CD1c-positive myeloid dendritic cell (primary cell): ENCODE measurements at regions not wholly inside any gene's neighbourhood (a gene's known extent, or its start where the extent isn't known, plus 50 kb on each side); places are given as distances from the start of the nearest gene placed in this dataset.
"Not testable (repeated sequence)": the region's sequence is repeated elsewhere in the genome, so short reads cannot be mapped to it uniquely, and the experiment has no call there.

ENCODE experiments used
- DNase-seq: peaks from one replicate; pipeline ENCODE4 v3.0.0-alpha.2; 2016; ENCODE audit errors: extremely low spot score

DNA sequence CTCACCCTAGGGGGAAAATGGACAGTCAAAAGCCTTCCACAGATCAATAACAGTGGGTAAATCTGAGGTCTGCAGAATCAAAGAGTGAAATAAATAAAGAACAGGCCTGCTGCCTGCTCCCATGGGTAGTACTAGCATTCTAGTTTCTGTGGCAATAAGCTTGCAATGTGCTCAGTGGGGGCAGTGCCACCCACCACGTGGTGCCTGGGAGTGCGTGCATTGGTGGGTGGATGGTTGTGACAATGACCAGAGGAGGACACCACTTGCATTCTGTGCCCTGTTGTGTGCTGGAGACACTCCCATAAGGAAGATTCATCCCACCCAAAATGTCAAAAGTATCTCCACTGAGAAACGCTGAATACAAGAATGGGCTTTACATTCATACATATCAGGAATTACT is 95.5 kb upstream of the NEDD9 start:
- no peak for DNase-seq

DNA sequence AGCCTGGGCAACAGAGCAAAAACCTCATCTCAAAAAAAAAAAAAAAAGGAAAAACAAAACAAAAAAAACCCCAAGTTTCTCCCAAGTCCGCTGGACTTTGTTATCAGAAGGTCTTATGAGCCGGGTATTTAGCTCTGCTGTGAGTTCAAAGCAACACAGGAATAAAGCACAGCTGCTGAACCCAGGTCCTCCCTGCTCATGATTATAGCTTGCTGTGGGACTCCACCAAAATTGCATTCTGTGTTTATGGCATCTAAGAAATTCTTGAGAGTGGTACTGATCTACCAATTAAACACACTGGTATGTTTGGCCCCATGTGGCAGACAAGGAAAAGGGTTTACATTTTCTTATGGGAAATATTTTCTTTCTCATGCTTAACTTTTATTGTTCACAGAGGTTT is 93.6 kb upstream of the NEDD9 start:
- DNase-seq = no peak

DNA sequence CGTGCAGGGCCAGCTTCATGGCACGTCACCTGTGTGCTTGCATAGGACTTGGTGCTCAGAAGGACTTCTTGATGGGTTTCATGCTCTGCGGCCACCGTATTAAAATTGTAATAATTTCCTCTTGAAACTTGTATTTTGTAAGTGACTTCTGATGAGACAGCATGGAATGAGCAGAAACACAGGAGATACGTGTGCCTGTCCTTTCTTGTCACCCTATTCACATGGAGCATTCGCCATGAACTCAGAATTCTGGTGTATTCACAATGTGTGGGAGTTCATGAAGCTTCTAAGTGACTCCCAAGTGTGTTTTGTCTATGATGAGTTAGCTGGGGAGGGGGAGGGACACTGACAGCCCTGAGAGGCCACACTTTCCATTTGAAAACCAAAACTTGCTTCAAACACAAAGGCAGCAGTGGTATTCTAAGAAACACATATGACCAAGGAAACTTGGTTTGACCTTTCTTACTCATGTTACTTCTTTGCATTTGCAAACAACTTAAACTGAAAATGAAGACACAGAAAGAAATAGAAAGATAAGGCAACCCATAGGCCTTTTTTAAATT is 92.1 kb upstream of the NEDD9 start:
- DNase-seq = no peak

DNA sequence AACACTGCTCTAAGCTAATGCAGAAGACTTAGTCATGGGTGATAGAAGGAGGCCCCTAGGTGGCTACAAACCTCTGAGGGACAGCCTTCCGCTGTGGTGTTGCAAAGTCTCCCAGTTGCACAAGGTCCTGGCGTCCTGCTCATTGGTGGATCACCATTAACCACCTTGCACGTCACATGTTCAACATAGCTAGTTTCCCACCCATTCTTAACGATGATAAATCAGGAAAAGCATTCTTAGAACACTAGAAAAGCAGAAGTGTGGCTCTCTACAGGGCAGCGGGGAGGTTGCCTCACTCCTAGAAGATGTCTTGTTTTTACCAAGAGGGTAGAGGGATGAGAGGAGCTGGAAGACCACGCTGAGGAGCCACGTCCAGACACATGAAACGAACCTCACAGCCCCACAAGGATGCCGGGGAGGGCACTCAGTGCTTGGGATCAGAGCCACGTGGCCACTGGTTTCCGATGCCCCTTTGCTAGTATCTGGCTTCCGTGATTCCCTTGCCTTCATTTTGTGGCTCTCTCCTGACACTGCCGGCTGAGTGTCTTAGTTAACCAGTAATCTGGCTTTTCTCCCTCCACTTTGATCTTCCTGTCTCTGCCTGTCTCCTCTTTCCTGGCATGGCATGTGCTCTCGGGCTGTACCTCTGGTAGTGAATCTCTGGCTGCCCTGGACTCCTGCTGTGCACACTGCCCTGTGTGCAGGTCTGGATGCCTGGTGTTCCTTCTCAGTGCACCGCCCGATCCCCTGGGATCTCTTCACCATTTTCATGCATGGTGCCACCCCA is 91.4 kb upstream of the NEDD9 start:
- DNase-seq = peak; percentile 95

DNA sequence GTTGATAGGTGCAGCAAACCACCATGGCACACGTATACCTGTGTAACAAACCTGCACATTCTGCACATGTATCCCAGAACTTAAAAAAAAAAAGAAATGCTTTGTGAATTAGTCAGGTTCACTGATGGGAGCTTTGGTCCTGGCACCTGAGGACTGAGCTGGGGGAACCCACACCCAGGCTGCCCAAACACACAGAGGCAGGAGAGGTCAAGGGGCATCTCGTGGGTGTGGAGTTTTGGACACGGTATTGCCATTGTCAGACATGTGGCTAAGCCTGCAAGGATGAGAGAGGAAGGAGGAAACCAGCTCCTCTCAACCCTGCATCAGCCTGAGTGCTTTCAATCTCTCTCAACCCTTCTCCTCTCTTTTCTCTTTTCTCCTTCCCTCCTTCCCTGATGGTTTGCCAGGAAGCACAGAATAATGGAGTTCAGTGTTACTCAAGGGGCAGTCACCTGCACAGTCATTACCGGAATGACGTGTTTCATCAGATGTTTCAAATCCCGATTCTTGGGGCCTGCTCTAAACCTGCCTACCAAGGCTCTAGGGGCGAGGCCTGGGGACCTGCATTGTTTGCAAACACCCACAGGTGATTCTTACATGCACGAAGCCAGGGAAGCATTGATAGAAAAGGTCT is 89.9 kb upstream of the NEDD9 start:
- no peak for DNase-seq

DNA sequence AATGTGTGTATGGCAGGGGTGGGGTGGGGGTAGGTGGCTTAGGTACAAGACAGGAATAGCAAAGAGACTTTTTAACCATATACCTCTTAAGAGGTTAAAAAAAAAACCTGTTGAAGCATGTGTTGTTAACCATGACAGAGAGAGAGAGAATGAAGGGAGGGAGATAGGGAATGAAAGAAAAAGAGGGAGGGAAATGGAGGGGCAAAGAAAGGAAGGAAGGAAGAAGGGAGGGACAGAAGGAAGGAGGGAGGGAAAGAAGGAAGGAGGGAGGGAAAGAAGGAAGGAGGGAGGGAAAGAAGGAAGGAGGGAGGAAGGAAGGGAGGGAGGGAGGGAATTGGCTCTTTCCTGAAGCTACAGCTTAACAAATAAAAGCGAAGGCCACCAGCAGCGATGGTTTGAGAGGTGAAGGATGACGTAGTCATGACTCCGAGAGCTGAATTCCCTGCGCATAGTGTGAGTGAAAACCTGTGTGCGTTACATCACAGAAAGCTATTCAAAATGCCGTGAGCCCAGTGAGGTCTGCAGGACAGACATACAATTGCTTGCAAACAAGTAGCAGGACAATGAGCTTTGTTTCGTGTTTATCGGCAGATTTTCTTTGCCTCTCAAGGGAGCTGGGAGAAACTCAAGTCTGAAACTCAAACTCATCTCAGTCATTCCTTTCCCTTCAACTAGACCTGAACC is 88.6 kb upstream of the NEDD9 start:
- DNase-seq = no peak

DNA sequence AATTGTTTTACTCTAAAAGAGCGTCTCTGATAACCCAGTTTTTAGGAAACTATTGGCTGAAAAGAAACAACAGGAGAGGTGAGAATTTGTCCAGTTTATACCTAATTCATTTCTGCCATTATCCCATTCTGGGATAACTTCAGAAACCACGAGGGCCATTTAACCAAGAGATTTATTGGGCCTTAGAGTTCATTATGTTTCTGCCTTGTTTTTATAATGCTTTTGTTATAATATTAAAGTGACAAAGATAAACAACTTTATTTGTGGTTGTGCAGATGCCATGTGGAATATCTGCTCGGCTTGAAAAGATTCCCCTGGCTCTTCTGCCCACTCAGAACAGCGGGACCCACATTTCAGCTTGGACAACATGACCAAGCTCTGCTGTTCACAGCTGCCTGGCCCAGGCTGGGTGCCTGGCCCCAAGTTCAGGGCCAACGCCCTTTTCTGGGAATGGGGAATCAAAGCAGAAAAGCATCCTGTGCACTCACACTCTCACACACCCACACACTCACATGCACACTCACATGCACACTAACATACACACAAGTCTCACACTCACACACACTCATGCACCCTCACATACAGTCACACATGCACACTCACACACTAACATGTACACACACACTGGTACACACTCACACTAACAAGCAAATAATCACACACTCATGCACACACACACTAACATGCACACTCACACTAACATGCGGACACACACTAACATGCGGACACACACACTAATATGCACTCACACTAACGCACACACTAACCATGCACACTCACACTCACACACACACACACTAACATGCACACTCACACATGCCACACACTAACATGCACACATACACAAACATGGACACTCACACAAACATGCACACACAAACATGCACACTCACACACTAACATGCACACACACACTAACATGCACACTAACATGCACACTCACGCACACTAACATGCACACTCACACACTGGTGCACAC is 86.7 kb upstream of the NEDD9 start:
- no peak for DNase-seq

DNA sequence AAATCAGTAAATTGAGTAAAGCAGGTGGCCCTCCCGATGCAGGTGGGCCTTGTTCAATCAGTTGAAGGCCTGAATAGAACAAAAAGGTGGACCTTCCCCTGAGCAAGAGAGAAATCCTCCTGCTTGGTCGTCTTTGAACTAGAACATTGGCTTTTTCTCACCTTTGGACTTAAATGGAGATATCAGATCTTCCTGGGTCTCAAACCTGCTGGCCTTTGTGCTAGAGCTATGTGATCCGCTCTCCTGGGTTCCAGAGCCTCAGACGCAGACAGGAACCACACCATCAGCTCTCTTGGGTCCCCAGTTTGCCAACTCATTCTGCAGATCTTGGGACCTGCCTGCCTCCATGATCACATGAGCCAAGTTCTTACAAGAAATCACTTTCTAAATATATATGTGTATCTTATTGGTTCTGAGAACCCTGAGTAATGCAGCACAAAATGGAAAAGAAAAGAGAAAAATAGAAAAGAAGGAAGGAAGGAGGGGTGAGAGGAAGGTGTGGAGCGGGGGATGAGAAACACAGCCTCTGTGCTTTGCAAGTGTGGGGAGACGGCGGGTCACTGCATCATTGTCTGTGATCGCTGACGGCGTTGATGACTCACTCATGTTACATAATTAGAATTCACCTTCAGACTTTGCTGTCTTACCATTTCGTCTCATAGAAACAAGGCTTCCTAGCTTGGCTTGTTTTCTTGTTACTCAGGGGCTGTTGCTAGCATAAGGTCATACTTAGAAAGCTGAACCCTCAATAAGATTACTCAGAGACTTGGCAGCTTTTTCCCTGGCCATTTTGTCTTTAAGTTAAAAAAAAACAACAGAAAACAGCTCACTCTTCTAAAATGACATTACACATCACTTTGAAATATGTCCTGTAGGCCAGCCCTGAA is 85.7 kb upstream of the NEDD9 start:
- DNase-seq = peak; percentile 84

DNA sequence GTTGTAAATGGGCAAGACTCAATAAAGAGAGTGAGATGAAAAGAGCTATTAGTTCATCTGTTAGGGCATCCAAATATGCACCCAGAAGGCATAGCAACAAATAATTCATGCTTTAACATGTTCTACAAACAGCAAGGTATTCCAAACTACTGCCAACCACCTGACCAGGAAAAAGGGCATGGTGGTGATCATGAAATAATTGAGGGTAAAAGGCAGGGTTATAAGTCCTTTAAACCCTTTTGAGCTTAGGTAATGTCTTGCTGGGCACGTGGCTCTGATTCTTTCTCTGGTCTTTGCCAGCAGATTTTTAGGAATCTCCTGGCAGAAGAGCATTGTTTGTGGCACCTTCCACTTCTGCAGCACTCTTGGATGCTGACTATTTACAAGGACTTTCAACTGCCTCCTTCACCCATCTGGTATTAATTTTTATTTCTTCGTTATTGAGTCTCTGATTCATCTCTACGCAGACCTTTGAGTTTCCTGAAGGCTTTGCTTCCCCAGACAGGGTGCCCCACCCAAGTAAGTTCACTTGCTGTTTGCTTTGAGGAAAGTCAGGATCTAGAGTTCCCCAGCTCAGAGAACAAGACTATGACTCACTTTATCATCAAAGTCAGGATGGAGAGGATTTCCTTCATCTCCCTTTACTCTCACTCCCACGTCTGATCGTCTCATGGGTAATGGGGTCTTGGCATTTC is 83.4 kb upstream of the NEDD9 start:
- DNase-seq = no peak

DNA sequence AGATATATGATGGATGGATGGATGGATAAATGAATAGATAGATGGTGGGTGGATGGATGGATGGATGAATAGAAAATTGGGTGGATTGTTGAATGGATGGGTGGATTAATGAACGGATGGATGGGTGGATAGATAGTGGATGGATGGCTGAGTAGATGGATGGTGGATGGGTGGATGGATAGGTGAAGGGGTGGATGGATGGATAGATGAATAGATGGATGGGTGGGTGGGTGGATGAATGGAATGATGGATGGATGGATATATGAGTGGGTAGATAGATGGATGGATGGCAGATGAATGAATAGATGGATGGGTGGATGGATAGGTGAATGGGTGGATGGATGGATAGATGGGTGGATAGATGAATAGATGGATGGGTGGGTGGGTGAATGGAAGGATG is 80.7 kb upstream of the NEDD9 start:
- DNase-seq = no peak

DNA sequence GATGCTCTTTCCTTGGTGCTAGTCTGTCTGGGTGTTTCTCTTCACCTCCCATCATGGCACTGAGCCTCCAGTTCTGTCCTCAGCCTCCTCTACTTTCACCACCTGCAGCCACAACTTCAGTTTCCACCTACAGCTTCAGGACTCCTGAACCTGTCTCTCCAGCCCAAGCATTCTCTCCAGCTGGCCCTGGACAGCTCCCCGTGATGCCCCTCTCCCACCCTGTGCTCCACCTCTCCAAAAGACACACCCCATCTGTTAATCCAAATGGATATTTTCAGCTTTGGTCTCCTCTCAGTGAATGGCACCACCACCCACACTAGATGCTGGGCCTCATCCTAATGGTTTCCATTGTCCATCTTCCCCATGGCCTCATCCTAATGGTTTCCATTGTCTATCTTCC is 79.5 kb upstream of the NEDD9 start:
- DNase-seq = no peak

DNA sequence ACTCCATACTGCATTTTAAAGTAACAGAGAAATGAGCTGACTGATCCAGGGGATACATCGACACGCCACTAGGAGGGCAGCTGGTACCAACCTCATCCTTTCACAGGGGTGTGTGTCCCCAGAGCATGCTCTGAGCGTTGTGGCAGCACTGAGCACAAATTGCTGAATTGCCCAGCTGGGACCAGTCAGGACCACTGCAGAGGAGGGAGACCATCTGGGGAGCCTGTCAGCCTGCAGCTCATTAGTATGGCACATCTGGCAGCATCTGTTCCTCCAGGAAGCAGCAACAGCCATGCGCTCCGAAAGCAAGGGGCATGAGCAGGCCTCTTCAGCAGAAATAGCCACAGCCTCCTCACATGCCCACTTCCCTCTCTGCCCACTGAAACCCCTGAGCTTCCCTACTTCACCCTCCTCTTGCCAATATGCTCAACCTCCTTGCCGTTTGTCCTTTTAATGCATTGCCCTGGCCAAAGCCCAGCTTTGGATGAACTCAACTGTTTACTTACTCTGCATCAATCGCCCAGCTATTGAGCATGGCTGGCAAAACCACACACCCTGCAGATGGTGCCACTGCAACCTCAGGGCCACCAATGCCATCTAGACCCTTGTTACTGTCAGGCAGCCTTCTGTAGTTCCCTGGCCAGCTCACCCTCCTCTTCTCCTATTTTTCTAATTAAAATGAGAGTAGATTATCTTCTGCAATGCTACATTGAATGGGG is 77.6 kb upstream of the NEDD9 start:
- DNase-seq = peak; percentile 65

DNA sequence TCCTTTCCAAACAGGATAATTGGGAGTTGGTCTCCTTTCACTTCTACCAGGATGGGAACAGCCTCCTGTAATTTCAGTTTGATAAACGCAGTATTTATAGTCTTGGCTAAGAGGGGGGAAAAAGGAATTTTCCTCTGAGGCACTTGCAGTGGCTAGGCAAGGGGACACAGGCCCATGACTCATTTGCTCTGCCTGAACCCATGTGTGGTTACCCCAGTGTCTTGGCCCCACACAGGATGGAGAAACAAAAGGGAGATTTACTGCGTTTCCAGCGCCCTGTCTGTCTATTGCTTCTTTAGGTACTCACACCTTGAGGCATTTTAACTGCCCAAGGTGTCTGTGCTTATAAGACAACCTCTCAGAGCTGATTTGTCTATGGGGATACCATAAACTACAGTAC is 74.8 kb upstream of the NEDD9 start:
- DNase-seq = no peak

DNA sequence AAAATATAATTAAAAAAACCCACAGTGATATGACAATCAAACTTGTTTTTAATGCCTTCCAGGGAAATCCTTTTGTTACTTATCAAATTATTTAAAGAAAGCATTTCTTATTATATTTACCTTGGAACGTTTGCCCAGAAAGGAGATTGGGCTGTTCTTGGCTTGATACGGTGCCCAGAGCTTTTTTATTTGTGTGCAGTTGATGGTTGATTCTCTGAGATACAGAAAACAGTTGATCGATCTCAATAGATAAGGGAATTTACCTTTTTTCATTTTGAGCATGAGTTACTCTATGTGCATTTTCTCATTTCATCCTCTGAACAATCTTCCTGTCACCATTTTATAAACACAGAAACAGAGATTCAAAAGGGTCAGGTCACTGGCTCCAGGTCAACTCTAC is 72.5 kb upstream of the NEDD9 start:
- DNase-seq = no peak

DNA sequence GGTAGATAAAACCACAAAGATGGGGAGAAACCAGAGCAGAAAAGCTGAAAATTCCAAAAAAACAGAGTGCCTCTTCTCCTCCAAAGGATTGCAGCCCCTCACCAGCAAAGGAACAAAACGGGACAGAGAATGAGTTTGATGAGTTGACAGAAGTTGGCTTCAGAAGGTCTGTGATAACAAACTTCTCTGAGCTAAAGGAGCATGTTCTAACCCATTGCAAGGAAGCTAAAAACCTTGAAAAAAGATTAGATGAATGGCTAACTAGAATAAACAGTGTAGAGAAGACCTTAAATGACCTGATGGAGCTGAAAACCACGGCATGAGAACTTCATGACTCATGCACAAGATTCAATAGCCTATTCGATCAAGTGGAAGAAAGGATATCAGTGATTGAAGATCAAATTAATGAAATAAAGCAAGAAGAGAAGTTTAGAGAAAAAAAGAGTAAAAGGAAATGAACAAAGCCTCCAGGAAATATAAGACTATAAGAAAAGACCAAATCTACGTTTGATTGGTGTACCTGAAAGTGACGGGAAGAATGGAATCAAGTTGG is 67.5 kb upstream of the NEDD9 start:
- not testable (repeated sequence) for DNase-seq

DNA sequence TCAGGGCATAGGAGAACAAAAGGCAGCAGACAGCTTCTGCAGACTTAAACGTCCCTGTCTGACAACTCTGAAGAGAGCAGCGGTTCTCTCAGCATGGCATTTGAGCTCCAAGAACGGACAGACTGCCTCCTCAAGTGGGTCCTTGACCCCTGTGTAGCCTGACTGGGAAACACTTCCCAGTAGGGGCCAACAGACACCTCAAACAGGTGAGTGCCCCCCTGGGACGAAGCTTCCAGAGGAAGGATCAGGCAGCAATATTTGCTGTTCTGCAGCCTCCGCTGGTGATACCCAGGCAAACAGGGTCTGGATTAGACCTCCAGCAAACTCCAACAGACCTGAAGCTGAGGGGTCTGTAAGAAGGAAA is 66.9 kb upstream of the NEDD9 start:
- DNase-seq = not testable (repeated sequence)

DNA sequence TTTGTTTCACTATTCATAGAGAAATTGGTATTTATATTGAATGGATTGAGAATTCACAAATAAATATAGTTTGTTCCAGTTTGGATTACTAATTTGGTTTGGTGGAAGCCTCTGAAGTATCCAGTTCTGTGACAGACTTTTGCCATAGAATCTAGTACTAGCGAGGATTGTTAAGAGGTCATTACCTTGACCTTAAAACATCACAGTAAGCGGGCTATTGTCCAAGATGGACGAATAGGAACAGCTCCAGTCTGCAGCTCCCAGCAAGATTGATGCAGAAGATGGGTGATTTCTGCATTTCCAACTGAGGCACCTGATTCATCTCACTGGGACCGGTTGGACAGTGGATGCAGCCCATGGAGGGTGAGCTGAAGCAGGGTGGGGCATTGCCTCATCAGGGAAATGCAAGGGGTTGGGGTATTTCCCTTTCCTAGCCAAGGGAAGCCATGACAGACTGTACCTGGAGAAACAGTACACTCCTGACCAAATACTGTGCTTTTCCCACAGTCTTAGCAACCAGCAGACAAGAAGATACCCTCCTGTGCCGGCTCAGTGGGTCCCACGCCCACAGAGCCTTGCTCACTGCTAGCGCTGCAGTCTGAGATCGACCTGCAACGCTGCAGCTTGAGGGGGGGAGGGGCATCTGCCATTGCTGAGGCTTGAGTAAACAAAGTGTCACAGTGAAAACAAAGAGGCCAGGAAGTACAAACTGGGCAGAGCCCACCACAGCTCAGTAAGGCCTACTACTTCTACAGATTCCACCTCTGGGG is 66.4 kb upstream of the NEDD9 start:
- DNase-seq = no peak

DNA sequence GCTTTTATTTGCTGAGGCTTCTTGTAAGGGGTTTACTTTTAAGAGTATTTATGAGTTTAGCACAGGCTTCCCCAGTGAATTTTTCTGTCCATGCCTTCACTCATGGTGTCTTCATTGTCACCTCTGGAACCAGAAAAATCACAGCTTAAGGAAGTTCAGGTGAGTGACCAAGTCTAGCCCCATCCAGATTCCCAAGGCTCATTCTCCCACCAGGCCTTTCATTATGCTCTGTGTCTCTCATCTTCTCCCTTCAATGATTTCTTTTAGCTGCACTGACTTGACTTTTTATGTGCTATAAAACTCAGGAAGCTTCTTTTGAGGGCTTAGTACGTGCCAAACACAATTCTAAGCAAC is 64.9 kb upstream of the NEDD9 start:
- DNase-seq = no peak
